HG03097 (cell line): ENCODE measurements at regions not wholly inside any gene's neighbourhood (a gene's known extent, or its start where the extent isn't known, plus 50 kb on each side); places are given as distances from the start of the nearest gene placed in this dataset.
"Not testable (repeated sequence)": the region's sequence is repeated elsewhere in the genome, so short reads cannot be mapped to it uniquely, and the experiment has no call there.

ENCODE experiments used
- ATAC-seq: cut with Tn5 transposase; IDR thresholded peaks from one replicate; pipeline ENCODE4 v1.9.1; 2021; ENCODE audit not compliant: unreplicated experiment, low FRiP score

DNA sequence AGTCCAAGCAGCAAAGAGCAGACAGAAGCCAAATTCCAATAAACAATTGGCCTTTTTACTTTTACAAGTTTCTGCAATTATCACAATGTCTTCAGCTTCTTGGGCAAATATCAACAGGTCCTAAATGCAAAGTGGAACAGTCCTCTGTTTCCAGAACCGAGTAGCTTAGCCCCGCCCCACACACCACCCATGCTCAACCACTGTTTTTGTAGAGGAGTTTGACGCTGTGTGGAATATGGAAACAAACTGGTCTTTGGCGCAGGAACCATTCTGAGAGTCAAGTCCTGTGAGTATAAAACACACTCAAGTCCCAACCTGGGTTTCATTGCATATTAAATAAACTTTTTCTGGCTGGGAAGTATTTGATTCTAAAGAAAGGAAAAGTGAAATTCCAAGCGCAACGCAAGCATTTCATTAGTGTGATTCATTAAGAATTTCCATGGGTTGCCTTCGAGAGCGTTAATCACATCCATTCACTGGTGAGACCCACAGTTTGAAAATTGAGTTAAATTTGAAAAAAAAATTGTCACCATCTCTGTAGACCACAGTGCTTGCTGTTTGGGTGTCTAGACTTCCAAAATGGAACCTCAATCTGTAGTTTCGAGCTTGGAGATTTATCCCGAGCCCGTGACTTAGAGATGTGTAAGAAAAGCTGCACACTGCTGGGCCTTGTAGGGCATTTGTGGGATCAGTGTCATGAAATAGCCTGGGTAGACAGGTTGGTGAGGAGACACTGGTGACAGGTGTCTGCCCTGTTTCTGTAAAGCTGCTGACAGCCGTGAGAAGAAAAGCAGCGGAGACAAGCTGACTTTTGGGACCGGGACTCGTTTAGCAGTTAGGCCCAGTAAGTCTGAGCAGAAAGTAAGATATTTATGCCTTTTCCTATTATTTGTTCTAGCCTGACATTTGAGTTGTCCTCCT lies 96.1 kb downstream of the DAD1 start:
- no peak for ATAC-seq

GRCh38 chr14:22491683-22492621 lies 97.1 kb downstream of the DAD1 start:
- ATAC-seq = peak; percentile 25

- not testable (repeated sequence) for ATAC-seq
These were observed 98.0 kb downstream of the DAD1 start for GRCh38 chr14:22491053-22491452.

- no peak for ATAC-seq
These were observed 98.8 kb downstream of the DAD1 start for GRCh38 chr14:22489957-22490950.

- no peak for ATAC-seq
These were observed 99.8 kb downstream of the DAD1 start for GRCh38 chr14:22489244-22489545.

DNA sequence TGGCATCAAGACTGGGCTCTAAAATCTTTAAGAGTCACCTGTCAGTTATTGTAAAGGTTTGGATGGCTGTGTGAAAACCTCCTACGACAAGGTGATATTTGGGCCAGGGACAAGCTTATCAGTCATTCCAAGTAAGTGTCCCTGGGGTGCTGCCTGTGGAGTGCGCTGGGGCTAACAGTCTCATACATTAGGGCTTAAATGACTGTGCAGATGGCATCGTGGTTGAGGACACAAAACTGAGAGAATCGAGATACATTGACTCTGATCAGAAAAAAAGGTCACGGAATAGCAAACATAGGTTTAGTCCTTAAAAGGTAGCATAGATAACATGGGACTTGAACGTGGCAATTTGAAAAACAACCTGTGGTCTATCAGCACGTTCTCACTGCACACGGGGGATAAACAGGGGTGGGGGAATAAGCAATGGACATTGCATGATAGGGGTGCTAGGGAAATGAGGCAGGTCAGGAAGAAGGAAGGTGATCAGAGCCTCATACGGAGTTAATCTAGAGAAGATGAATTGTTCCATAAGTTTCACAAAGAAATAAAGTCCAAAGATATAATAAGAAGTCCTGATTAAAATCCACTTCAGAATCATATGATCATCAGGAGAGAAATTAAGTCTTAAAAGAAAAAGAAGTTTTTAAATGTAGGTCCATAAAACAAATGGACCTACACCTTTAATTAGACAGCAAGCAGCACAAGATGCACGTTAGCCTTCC lies 100.3 kb downstream of the DAD1 start:
- no peak for ATAC-seq

DNA sequence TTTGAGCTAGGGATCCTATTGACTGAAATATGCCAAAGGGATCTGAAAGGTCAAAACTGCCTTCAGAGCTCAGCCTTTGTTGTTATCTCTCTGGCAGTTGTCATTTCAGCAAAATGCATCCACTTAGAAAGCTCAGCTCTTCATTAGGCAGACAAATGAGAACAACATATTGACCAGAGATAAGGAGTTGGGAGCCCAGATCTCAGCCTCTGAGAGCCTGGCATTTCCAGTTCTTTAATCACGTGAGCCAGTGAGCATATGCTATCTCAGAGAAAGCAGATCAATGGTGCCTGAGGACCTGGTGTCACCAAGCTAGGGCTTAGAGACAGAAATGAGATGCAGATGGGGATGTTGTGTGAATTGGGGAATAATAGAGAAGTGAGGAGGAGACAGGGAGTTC lies 101.1 kb downstream of the DAD1 start:
- ATAC-seq = no peak

GRCh38 chr14:22487401-22487800 lies 101.6 kb downstream of the DAD1 start:
- no peak for ATAC-seq

DNA sequence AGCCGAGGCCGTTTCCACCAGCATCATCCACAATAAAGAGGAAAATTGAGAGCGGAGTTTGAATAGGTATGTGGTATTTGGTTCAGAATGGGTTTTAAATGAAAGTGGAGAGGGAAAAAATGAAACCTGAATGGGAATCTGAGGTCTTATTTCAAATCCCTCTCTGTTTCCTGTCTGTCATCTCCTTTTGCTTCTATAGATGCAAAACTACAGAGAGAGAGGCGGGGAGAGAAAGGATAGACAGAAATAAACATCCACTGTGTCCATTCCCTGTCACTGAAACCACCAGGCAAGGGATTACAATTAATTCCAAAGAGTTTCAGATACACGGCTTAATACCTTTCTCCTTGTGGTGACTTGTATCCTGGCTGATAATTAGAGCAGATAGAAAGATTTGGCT lies 102.3 kb downstream of the DAD1 start:
- no peak for ATAC-seq

DNA sequence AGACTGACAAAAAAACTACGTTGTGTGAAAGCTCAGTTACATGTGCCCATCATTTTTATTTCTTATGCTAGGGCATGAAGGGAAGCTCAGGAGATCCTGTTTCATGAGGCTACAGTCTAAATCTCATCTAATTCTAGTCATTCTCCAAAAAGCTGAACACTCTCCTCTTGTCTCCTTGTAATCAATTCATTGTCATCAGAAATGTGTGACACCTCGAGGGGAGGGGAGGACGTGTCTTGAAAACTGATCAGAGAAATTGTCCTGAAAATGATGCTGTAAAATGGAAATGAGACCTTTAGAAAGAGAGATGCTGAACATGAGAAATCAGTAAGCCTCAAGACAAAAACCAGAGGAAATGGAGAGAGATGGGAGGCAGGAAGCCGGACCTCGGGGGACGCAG lies 103.4 kb downstream of the DAD1 start:
- no peak for ATAC-seq

DNA sequence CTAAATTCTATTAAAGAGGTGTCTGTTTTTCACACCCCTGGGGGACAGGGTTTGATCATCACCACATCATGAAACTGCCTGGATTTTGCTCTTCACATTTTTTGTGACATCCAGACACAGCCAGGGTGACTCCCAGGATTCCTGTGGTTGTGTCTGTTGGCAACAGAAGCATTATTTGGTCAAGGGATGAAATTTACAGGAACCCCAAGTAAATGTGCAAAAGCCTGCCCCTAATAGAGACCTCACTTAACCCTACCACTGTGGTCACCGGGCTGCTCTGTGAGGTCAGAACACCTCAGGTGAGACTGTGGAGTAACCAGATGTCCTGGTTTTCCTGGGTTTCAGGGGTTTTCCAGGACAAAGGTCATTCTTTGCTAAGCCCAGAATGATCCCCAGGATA lies 103.8 kb downstream of the DAD1 start:
- ATAC-seq = no peak

DNA sequence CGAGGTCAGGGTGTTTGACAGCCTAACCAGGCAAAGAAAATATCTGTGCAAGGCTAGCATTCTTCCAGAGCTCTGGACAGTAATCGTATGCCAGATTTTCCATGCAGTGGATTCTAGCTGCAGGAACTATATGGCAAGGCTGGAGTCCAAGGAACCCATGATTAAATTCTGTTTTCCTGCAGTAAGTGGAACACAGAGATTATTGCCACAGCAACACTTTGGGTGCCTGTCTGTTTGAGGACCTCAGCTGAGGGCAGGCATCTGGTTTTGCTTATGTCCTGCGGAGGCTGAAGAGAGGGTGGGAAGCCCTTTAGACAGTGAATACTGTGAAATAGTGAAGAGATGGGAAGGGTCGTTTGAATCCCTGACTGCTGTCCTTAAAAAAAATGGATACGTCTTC lies 104.4 kb downstream of the DAD1 start:
- ATAC-seq = no peak

DNA sequence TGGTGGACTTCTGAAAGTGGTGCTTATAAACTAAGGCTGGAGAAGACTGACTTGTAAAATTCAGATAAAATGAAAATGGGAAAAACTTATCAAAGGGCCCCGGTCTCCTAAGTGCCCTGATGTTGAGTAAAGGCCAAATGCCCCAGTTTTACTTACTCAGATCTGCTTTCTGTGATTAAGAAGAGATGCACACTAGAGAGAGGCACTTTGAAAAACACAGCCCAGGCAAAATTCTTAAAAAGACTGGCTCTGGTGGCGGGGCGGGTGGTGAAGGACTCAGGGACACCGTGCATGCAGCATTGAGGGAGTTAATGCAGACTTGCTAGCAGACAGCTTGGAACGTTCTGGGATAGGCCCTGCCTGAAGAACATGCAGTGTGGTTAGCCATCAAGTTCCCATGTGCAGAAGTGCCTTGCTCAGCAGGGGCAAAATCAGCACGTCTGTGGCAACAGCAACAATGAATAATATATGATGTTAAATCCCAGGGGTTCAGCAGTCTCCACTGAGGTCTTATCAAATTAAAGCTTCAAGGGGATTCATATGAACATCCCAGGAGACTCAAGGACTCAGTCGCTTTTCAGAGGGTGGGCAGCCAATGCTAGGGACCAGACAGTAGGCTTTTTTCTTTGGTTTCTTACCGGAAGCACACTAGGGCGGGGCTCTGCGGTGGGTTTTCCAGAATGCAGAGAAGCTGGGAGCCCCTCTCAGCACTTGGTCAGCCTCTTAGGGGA lies 105.0 kb downstream of the DAD1 start:
- no peak for ATAC-seq

- ATAC-seq = no peak
These were observed 106.1 kb downstream of the DAD1 start for GRCh38 chr14:22482782-22483553.

DNA sequence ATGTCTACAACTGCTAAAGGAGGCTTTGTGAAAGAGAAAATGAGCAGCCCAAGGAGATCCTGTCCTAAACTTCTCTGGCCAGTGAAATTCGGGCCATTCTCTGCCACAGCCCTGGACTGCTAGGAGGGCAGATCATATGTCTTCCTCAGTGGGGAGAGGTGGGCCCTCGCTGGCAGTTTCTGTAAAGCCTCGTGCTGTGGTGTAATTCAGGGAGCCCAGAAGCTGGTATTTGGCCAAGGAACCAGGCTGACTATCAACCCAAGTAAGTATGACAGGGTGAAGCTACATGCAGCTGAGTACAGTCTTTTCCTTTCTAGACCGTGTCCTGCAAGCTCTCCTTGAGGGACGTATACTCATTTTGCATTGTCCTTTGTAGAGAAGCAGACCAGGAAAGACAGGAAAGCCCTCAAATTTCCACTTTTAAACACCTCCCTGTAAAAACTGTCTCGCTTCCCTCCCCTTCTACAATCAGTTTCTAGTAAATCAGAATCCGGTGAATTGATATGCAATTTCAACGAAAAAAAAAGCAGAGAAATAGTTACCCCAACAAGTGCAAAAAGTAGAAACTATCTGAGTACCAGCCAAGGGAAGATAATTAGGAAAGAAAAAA lies 106.8 kb downstream of the DAD1 start:
- ATAC-seq = no peak

DNA sequence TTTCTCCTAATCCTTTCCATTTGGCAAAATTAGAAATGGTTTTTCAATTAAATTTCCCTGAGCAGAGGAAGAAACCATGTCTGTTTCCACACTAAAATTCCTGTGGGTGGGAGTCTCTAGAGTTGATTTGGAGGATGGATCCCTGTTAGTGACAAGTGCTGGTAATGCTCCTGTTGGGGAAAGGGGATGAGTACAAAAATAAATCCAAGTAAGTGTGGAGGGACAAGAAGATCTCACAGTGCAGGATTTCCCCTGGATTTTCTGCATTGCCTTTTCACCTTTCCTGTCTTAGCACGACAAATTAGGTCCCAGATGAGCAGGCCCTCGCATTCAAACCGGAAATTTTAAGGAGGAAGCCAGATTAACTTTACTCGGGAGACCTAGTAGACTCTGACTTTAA lies 107.5 kb downstream of the DAD1 start:
- no peak for ATAC-seq

DNA sequence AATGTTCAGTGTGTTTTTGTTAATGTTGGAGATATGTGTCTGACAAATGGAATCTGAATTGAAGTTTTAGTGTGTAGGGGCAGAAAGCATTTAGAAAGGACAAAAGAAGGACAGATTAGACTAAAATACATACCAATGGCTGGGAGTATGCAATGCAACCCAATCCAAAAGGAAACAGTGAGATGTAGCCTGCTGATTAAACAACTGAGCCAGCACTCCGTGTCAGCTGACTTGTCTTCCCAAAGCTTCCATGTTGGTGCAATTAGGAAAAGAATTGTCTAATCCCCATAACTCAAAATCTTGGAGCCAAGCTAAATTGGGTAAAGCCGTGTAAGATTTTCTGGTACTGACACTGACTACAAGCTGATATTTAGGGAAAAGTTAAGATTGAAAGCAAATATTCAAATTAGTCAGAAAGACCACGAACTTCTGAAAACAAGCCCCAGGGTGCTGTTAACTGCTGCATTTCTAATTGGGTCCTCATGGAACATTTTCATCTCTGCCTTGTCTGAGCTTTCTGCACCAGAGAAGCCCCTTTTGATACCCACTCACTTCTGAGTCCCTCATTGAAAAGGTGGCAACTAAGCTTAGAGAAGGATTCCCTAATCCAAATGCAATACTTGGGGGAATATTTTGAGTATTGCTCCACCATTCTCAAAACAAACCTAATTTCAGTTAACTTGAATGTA lies 109.1 kb downstream of the DAD1 start:
- no peak for ATAC-seq
